Neural cell (in vitro differentiated cells): ENCODE measurements at regions not wholly inside any gene's neighbourhood (a gene's known extent, or its start where the extent isn't known, plus 50 kb on each side); places are given as distances from the start of the nearest gene placed in this dataset.

ENCODE experiments used
- H2AFZ ChIP-seq: fragments of 200-600, 300-800 bp; sonication (generic), shearing (Covaris generic); 2 replicates; pipeline ENCODE4 v1.6.0; 2014; ENCODE audit warnings: low read depth, mild to moderate bottlenecking, antibody characterized with exemption, low read length, moderate library complexity
- H3F3A ChIP-seq: fragments of 200-600 bp; shearing (Covaris generic); 2 replicates; pipeline ENCODE4 v1.6.1; 2016; ENCODE audit warnings: mild to moderate bottlenecking, moderate library complexity, mixed read lengths, antibody characterized with exemption, low read length; ENCODE audit not compliant: insufficient read depth, poor library complexity, severe bottlenecking
- H3K27ac ChIP-seq: fragments of 200-600, 300-800 bp; sonication (generic), shearing (Covaris generic); 2 replicates; pipeline ENCODE4 v1.5.1; 2014; ENCODE audit warnings: mild to moderate bottlenecking, low read length, moderate library complexity
- H3K27me3 ChIP-seq: fragments of 300-800, 200-600 bp; sonication (generic), shearing (Covaris generic); 2 replicates; pipeline ENCODE4 v1.6.0; 2014; ENCODE audit warnings: mild to moderate bottlenecking, low read depth, low read length, moderate library complexity; ENCODE audit not compliant: insufficient read depth
- H3K36me3 ChIP-seq: fragments of 300-800, 200-600 bp; sonication (generic), shearing (Covaris generic); 2 replicates; pipeline ENCODE4 v1.5.1; 2014; ENCODE audit warnings: mild to moderate bottlenecking, antibody characterized with exemption, low read length, moderate library complexity; ENCODE audit not compliant: insufficient read depth
- H3K4me2 ChIP-seq: fragments of 300-800, 200-600 bp; sonication (generic), shearing (Covaris generic); 2 replicates; pipeline ENCODE4 v1.6.0; 2014; ENCODE audit warnings: mild to moderate bottlenecking, low read length
- H3K4me3 ChIP-seq: fragments of 300-800, 200-600 bp; sonication (generic), shearing (Covaris generic); 2 replicates; pipeline ENCODE4 v1.5.1; 2014; ENCODE audit warnings: mild to moderate bottlenecking, low read length, moderate library complexity
- H3K79me2 ChIP-seq: fragments of 200-600 bp; shearing (Covaris generic); replicated peaks from 2 replicates; pipeline ENCODE4 v1.6.0; 2014; ENCODE audit warnings: mild to moderate bottlenecking, low read length, moderate library complexity; ENCODE audit not compliant: insufficient read depth
- H3K9ac ChIP-seq: fragments of 300-800, 200-600 bp; sonication (generic), shearing (Covaris generic); 2 replicates; pipeline ENCODE4 v1.6.1; 2016; ENCODE audit warnings: mild to moderate bottlenecking, low read length, mixed read lengths
- H3K9me2 ChIP-seq: fragments of 200-600 bp; shearing (Covaris generic); 2 replicates; pipeline ENCODE4 v1.6.1; 2016; ENCODE audit warnings: mild to moderate bottlenecking, low read length, mixed read lengths; ENCODE audit not compliant: insufficient read depth
- H3K9me3 ChIP-seq: fragments of 200-600, 300-800 bp; sonication (generic), shearing (Covaris generic); 2 replicates; pipeline ENCODE4 v1.6.1; 2016; ENCODE audit warnings: mild to moderate bottlenecking, mixed run types, low read length, moderate library complexity, mixed read lengths
- H4K20me1 ChIP-seq: fragments of 200-600 bp; shearing (Covaris generic); 2 replicates; pipeline ENCODE4 v1.6.1; 2016; ENCODE audit warnings: mild to moderate bottlenecking, mixed run types; ENCODE audit not compliant: insufficient read depth
- EP300 ChIP-seq: fragments of 450-650 bp; conservative IDR thresholded peaks from 2 replicates; pipeline ENCODE4 v1.6.1; 2014; ENCODE audit warnings: antibody characterized with exemption, mild to moderate bottlenecking, moderate library complexity; ENCODE audit not compliant: poor library complexity, severe bottlenecking
- EZH2 ChIP-seq: fragments of 200-600, 300-800 bp; shearing (Covaris generic), sonication (generic); IDR thresholded peaks from 2 replicates; pipeline ENCODE4 v1.6.1; 2014; ENCODE audit warnings: antibody characterized with exemption, low read length, borderline replicate concordance, mild to moderate bottlenecking; ENCODE audit not compliant: insufficient read depth, poor library complexity, severe bottlenecking
- MXI1 ChIP-seq: fragments of 450-650 bp; conservative IDR thresholded peaks from 2 replicates; pipeline ENCODE4 v1.6.1; 2014; ENCODE audit warnings: antibody characterized with exemption, mild to moderate bottlenecking; ENCODE audit not compliant: poor library complexity, severe bottlenecking
- POLR2AphosphoS5 ChIP-seq: IDR thresholded peaks from 2 replicates; pipeline ENCODE4 v1.6.1; 2012
- RAD21 ChIP-seq: fragments of 450-650 bp; conservative IDR thresholded peaks from 2 replicates; pipeline ENCODE4 v1.6.1; 2014; ENCODE audit warnings: antibody characterized with exemption, mild to moderate bottlenecking, moderate library complexity
- REST ChIP-seq: IDR thresholded peaks from 2 replicates; pipeline ENCODE4 v1.6.1; 2012; ENCODE audit warnings: borderline replicate concordance
- SMC3 ChIP-seq: fragments of 450-650 bp; conservative IDR thresholded peaks from 2 replicates; pipeline ENCODE4 v1.6.1; 2014; ENCODE audit warnings: antibody characterized with exemption, mild to moderate bottlenecking, moderate library complexity; ENCODE audit not compliant: poor library complexity
- TAF1 ChIP-seq: IDR thresholded peaks from 2 replicates; pipeline ENCODE4 v1.6.1; 2012; ENCODE audit warnings: low read depth
- TF ChIP-seq, protein P1 (sequence below): fragments of 450-650 bp; IDR thresholded peaks from 2 replicates; pipeline ENCODE4 v1.5.1; 2014; ENCODE audit warnings: antibody characterized with exemption, mild to moderate bottlenecking, moderate library complexity; ENCODE audit not compliant: poor library complexity, severe bottlenecking

DNA sequence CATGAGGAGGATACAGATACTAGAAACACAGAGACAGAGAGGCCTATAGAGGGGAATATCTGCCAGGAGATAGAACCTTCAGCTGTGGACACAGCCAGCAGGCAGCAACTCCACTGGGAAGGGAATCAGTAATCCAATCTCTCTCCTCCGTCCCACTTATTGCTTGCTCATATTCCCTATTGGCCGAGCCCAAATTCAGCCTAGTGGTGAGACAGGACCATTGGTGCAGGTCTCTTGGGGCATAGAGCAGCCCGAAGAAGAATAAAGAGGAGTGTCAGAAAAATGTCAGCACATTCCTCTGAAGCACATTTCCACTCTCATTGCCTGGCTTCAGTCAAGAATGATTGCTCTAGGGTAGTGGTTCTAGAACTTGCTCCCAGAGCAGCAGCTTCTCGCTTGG is 1091.5 kb upstream of the GYPC start:
- H4K20me1 ChIP-seq: no peaks in the 10 kb centered on the region
- H3K4me3 ChIP-seq: no peak overlapping the region
- H3K9me2 ChIP-seq: no peaks in the 10 kb centered on the region
- TF ChIP-seq EZH2 (no peak), POLR2AphosphoS5 (no peak), SMC3 (no peak), TAF1 (no peak)
- H3K4me2 ChIP-seq: no peak overlapping the region
- H3K27me3 ChIP-seq: no peaks in the 10 kb centered on the region
- no peak overlapping the region for H3K27ac ChIP-seq
- no peaks in the 10 kb centered on the region for H3F3A ChIP-seq
- no peak overlapping the region for H2AFZ ChIP-seq
- no peak overlapping the region for H3K9ac ChIP-seq
- no peaks in the 10 kb centered on the region for H3K9me3 ChIP-seq
- no peaks in the 10 kb centered on the region for H3K79me2 ChIP-seq
- H3K36me3 ChIP-seq: no peaks in the 10 kb centered on the region

DNA sequence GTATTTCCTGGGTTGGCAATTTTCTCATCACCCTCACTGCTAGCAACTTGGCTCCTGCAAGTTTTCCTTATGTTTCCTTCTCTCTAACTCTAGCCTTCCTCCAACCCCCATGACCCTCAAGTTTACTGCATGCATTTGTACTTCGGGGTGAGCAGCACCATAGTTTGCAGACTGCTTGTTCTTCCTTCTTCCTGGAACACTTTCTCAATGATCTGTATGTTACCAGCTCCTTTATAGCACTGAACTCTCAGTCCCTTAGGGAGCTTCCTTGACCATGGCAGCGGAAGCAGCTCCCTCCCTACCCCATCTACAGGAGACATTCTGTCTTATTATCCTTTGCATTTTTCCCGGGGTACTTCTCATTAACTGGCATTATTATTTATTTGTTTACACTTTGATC is 1089.5 kb upstream of the GYPC start:
- TF ChIP-seq SMC3 (no peak), EZH2 (no peak), TAF1 (no peak), EP300 (no peak), POLR2AphosphoS5 (no peak), MXI1 (no peak), REST (no peak), RAD21 (no peak)
- TF ChIP-seq, protein P1, sequence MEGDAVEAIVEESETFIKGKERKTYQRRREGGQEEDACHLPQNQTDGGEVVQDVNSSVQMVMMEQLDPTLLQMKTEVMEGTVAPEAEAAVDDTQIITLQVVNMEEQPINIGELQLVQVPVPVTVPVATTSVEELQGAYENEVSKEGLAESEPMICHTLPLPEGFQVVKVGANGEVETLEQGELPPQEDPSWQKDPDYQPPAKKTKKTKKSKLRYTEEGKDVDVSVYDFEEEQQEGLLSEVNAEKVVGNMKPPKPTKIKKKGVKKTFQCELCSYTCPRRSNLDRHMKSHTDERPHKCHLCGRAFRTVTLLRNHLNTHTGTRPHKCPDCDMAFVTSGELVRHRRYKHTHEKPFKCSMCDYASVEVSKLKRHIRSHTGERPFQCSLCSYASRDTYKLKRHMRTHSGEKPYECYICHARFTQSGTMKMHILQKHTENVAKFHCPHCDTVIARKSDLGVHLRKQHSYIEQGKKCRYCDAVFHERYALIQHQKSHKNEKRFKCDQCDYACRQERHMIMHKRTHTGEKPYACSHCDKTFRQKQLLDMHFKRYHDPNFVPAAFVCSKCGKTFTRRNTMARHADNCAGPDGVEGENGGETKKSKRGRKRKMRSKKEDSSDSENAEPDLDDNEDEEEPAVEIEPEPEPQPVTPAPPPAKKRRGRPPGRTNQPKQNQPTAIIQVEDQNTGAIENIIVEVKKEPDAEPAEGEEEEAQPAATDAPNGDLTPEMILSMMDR: no peak
- H3K27ac ChIP-seq: no peak overlapping the region
- no peaks in the 10 kb centered on the region for H3K36me3 ChIP-seq
- H3F3A ChIP-seq: no peaks in the 10 kb centered on the region
- H3K27me3 ChIP-seq: no peaks in the 10 kb centered on the region
- H3K79me2 ChIP-seq: no peaks in the 10 kb centered on the region
- no peak overlapping the region for H3K4me3 ChIP-seq
- H4K20me1 ChIP-seq: no peaks in the 10 kb centered on the region
- H3K9me3 ChIP-seq: no peaks in the 10 kb centered on the region
- H3K4me2 ChIP-seq: no peak overlapping the region
- H2AFZ ChIP-seq: no peak overlapping the region
- no peak overlapping the region for H3K9ac ChIP-seq
- H3K9me2 ChIP-seq: no peaks in the 10 kb centered on the region

GRCh38 chr2:125567100-125567499 is 1088.9 kb upstream of the GYPC start:
- no peak overlapping the region for H3K9ac ChIP-seq
- H4K20me1 ChIP-seq: no peaks in the 10 kb centered on the region
- H2AFZ ChIP-seq: no peak overlapping the region
- no peaks in the 10 kb centered on the region for H3K79me2 ChIP-seq
- no peak overlapping the region for H3K27ac ChIP-seq
- no peaks in the 10 kb centered on the region for H3K36me3 ChIP-seq
- no peak overlapping the region for H3K4me2 ChIP-seq
- H3K27me3 ChIP-seq: no peaks in the 10 kb centered on the region
- H3K4me3 ChIP-seq: no peak overlapping the region
- H3F3A ChIP-seq: no peaks in the 10 kb centered on the region
- no peaks in the 10 kb centered on the region for H3K9me2 ChIP-seq
- H3K9me3 ChIP-seq: no peaks in the 10 kb centered on the region
- TF ChIP-seq RAD21: no peak
- TF ChIP-seq POLR2AphosphoS5: no peak
- TF ChIP-seq TAF1: no peak
- no peak for TF ChIP-seq SMC3
- no peak for TF ChIP-seq MXI1
- TF ChIP-seq EP300: no peak
- TF ChIP-seq, protein P1: no peak
- no peak for TF ChIP-seq REST
- no peak for TF ChIP-seq EZH2
